ENCODE measurements at regions not wholly inside any gene's neighbourhood (a gene's known extent, or its start where the extent isn't known, plus 50 kb on each side); places are given as distances from the start of the nearest gene placed in this dataset.

GRCh38 chr10:124302951-124303505, 115.7 kb downstream of the OAT start:
- DNase-seq: no peak

GRCh38 chr10:124301736-124302135, 117.0 kb downstream of the OAT start:
- DNase-seq: no peak

- no peak for DNase-seq
These were observed 118.0 kb downstream of the OAT start for GRCh38 chr10:124300735-124301134.

GRCh38 chr10:124300224-124300623, 118.5 kb downstream of the OAT start:
- DNase-seq: no peak

- DNase-seq: no peak
These were observed 119.0 kb downstream of the OAT start for GRCh38 chr10:124299696-124300095.

- DNase-seq: no peak
These were observed 119.8 kb downstream of the OAT start for GRCh38 chr10:124298891-124299290.

GRCh38 chr10:124296813-124297788, 121.6 kb downstream of the OAT start:
- DNase-seq: no peak

- DNase-seq: no peak
These were observed 122.5 kb downstream of the OAT start for GRCh38 chr10:124296121-124296812.

GRCh38 chr10:124294811-124295770, 123.6 kb downstream of the OAT start:
- DNase-seq: no peak

- no peak for DNase-seq
These were observed 124.9 kb downstream of the OAT start for GRCh38 chr10:124293616-124294449.

GRCh38 chr10:124292911-124293615, 125.7 kb downstream of the OAT start:
- no peak for DNase-seq

- DNase-seq: no peak
These were observed 127.6 kb downstream of the OAT start for GRCh38 chr10:124291001-124291701.

GRCh38 chr10:124289851-124290795, 128.6 kb downstream of the OAT start:
- DNase-seq: no peak

GRCh38 chr10:124288928-124289850, 129.5 kb downstream of the OAT start:
- DNase-seq: no peak

- DNase-seq: no peak
These were observed 130.2 kb downstream of the OAT start for GRCh38 chr10:124288486-124288885.

GRCh38 chr10:124287791-124288190, 130.9 kb downstream of the OAT start:
- DNase-seq: no peak

- DNase-seq: no peak
These were observed 131.5 kb downstream of the OAT start for GRCh38 chr10:124287071-124287685.

Measured in skin of body (tissue), 1 donor.